A673 (cell line): ENCODE measurements at regions not wholly inside any gene's neighbourhood (a gene's known extent, or its start where the extent isn't known, plus 50 kb on each side); places are given as distances from the start of the nearest gene placed in this dataset.

Experiments used
- BruUV-seq: library from RNA; stranded (reverse); fragments of 400-500 nt; replicated peaks from 2 replicates; lab custom pipeline; 2021; lab: Mats Ljungman, UMichigan
- CTCF ChIA-PET: fragments of 300-600 bp; sonication (Branson Sonifier 250); formaldehyde crosslinking; loops from one replicate; lab custom pipeline; 2022; ENCODE audit warnings: antibody characterized with exemption; lab: Charles Lee
- POLR2A ChIA-PET: fragments of 300-600 bp; sonication (Branson Sonifier 250); formaldehyde crosslinking; loops from one replicate; lab custom pipeline; 2022; ENCODE audit warnings: antibody characterized with exemption; ENCODE audit not compliant: low non-redundant PET; lab: Charles Lee
- DNase-seq: peaks from one replicate; pipeline ENCODE4 v3.0.0-alpha.2; 2015; ENCODE audit warnings: low spot score
- H3K27ac ChIP-seq: fragments of 200-600 bp; sonication (generic); 2 replicates; pipeline ENCODE4 v1.5.1; 2016; ENCODE audit warnings: mixed run types, low read depth, mild to moderate bottlenecking, mixed read lengths, antibody characterized with exemption, low read length; ENCODE audit not compliant: poor library complexity, severe bottlenecking
- H3K27me3 ChIP-seq: fragments of 200-600 bp; sonication (generic); replicated peaks from 2 replicates; pipeline ENCODE4 v1.6.1; 2017; ENCODE audit warnings: mixed run types, low read depth, mild to moderate bottlenecking, mixed read lengths, antibody characterized with exemption, low read length; ENCODE audit not compliant: insufficient read depth, poor library complexity
- H3K36me3 ChIP-seq: fragments of 200-600 bp; sonication (generic); 2 replicates; pipeline ENCODE4 v1.6.1; 2016; ENCODE audit warnings: mixed run types, mild to moderate bottlenecking, mixed read lengths, antibody characterized with exemption, low read length; ENCODE audit not compliant: insufficient read depth, poor library complexity, severe bottlenecking
- H3K4me1 ChIP-seq: fragments of 200-600 bp; sonication (generic); 2 replicates; pipeline ENCODE4 v1.6.1; 2017; ENCODE audit warnings: mixed run types, mild to moderate bottlenecking, mixed read lengths, antibody characterized with exemption, low read length; ENCODE audit not compliant: insufficient read depth, poor library complexity, severe bottlenecking
- H3K4me3 ChIP-seq: fragments of 200-600 bp; sonication (generic); 2 replicates; pipeline ENCODE4 v1.5.1; 2016; ENCODE audit warnings: low read depth, mixed run types, mild to moderate bottlenecking, mixed read lengths, low read length; ENCODE audit not compliant: poor library complexity, severe bottlenecking
- H3K9me3 ChIP-seq: fragments of 200-600 bp; sonication (generic); 2 replicates; pipeline ENCODE4 v1.6.1; 2016; ENCODE audit warnings: mixed run types, low read depth, mild to moderate bottlenecking, mixed read lengths, antibody characterized with exemption, low read length; ENCODE audit not compliant: poor library complexity, severe bottlenecking
- EZH2 ChIP-seq: fragments of 200-600 bp; sonication (generic); IDR thresholded peaks from 2 replicates; pipeline ENCODE4 v1.6.1; 2017; ENCODE audit warnings: borderline replicate concordance, low read depth, mild to moderate bottlenecking, mixed read lengths, antibody characterized with exemption, low read length; ENCODE audit not compliant: poor library complexity, severe bottlenecking
- intact Hi-C: fragments of 100-400 bp; cut with micrococcal nuclease; formaldehyde crosslinking; loops from one replicate; pipeline ENCODE4 v1.10.0; 2022; ENCODE audit not compliant: unreplicated experiment
- TF ChIP-seq, protein P1 (sequence below): fragments of 300-800, 200-600 bp; sonication (generic); conservative IDR thresholded peaks from 2 replicates; pipeline ENCODE4 v1.5.1; 2017; ENCODE audit warnings: low read depth, mild to moderate bottlenecking, antibody characterized with exemption, low read length, moderate library complexity, mixed read lengths

DNA sequence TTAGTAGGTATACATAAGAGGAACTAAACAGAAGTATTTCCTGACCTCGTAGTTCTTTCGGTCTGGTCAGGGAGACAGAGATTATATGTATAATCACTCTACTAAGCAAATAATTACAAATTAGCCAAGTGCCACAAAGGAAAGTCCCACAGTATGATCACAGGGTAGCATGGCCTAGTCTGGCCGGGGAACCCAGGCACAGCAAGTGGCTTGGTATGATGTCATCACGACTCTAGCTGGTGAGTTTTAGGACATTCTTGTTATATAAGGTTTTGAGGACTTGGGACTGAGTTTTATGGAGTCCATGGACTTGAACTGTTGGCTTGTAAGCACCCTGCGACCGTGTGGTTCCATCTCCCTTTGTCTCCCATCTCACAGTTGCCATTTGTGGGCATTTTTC lies 316.5 kb upstream of the ZFHX3 start:
- Histone ChIP-seq H3K9me3 (no peaks in the 10 kb centered on the region), H3K27ac (no peak overlapping the region), H3K4me3 (no peak overlapping the region), H3K4me1 (no peaks in the 10 kb centered on the region), H3K27me3 (peaks cover 5% of the 10 kb centered on the region), H3K36me3 (no peaks in the 10 kb centered on the region)
- ChIA-PET POLR2A (no interaction called here), CTCF (no interaction called here)
- TF ChIP-seq, protein P1, sequence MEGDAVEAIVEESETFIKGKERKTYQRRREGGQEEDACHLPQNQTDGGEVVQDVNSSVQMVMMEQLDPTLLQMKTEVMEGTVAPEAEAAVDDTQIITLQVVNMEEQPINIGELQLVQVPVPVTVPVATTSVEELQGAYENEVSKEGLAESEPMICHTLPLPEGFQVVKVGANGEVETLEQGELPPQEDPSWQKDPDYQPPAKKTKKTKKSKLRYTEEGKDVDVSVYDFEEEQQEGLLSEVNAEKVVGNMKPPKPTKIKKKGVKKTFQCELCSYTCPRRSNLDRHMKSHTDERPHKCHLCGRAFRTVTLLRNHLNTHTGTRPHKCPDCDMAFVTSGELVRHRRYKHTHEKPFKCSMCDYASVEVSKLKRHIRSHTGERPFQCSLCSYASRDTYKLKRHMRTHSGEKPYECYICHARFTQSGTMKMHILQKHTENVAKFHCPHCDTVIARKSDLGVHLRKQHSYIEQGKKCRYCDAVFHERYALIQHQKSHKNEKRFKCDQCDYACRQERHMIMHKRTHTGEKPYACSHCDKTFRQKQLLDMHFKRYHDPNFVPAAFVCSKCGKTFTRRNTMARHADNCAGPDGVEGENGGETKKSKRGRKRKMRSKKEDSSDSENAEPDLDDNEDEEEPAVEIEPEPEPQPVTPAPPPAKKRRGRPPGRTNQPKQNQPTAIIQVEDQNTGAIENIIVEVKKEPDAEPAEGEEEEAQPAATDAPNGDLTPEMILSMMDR = no peak
- no peak for TF ChIP-seq EZH2
- DNase-seq = no peak
- intact Hi-C loops = no loop called here
- BruUV-seq = no TSS peak

DNA sequence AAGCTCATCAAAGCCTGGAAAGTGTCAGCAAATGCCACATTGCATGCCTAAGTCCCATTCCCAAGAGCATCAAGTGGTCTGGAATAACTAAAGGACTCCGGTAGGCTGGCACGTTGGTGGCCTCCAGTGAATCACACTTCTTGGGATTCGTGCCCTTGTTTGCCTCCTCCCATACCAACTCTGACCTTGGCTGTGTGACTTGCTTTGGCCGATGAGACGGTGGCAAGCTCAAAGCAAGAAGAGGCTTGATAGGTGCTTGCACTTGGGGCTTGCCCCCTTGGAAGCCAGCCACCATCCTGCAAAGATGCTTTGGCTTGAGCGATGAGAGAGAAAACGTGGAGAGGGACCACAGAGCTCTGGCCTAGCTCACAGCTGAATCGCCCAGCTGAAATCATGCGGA lies 313.1 kb upstream of the ZFHX3 start:
- TF ChIP-seq, protein P1 = no peak
- no peak for TF ChIP-seq EZH2
- ChIA-PET POLR2A (no interaction called here), CTCF (no interaction called here)
- intact Hi-C loops = no loop called here
- Histone ChIP-seq H3K9me3 (no peaks in the 10 kb centered on the region), H3K27me3 (peaks cover 5% of the 10 kb centered on the region), H3K27ac (no peak overlapping the region), H3K4me3 (no peak overlapping the region), H3K36me3 (no peaks in the 10 kb centered on the region), H3K4me1 (no peaks in the 10 kb centered on the region)
- DNase-seq = no peak
- no TSS peak for BruUV-seq

DNA sequence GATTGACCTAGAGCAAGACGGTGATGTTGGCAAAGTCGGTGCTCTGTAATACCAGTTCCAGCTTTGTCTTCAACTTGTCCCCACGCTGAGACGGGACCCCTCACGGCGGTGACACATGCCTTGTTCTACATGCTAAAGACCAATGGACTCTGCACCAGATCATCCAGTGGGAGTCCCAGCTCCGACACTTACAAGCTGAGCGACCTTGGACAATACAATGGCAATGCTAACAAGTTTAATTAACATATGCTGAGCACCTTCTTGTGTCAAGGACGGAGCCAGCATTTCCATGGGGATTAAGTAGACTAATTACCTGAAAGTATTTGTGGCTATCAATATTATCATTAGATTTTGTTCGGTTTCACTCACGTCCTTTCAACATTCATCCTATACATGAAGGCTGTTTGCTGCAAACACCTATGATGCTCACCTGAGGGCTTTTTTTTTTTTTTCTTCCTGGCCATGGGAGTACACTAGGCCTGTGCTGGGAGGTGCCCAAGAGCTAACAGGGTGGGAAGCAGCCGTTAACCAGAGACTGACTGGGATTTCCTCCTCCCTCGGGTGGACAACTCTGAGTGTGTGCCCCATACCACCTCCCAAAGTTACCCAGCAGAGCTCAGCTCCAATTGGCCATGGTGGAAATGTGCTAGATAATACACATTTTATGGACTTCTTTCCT lies 308.6 kb upstream of the ZFHX3 start:
- no peak overlapping the region for H3K27ac ChIP-seq
- DNase-seq = no peak
- intact Hi-C loops = no loop called here
- no peaks in the 10 kb centered on the region for H3K4me1 ChIP-seq
- H3K4me3 ChIP-seq = no peak overlapping the region
- TF ChIP-seq, protein P1 = no peak
- no peak for TF ChIP-seq EZH2
- H3K36me3 ChIP-seq = no peaks in the 10 kb centered on the region
- H3K27me3 ChIP-seq = peaks cover 23% of the 10 kb centered on the region
- no peaks in the 10 kb centered on the region for H3K9me3 ChIP-seq
- ChIA-PET CTCF (no interaction called here), POLR2A (interaction anchor here (0.6 kb wide), 1 partner anchor 321 kb away, joined by 3 read pairs; no protein-coding TSS in a partner anchor)
- BruUV-seq = no TSS peak
